Ovary (tissue), 7 donors: ENCODE measurements at regions not wholly inside any gene's neighbourhood (a gene's known extent, or its start where the extent isn't known, plus 50 kb on each side); places are given as distances from the start of the nearest gene placed in this dataset.

Source experiments
- DNase-seq, 5 donors: peaks; one replicate each; pipeline ENCODE4 v3.0.0-alpha.2; 2019 to 2020
- H3K27ac ChIP-seq, 2 donors: fragments of 200-600 bp; one replicate each; pipeline versions ENCODE4 v1.5.1 to v1.8.0; 2019 to 2022
- H3K27me3 ChIP-seq: fragments of 200-600 bp; one replicate; pipeline ENCODE4 v1.8.0; 2022
- H3K36me3 ChIP-seq: fragments of 200-600 bp; sonication (generic); one replicate; pipeline ENCODE4 v1.5.1; 2019
- H3K4me1 ChIP-seq: one replicate; pipeline ENCODE4 v1.8.1; 2013; ENCODE audit warnings: mild to moderate bottlenecking, moderate library complexity; ENCODE audit not compliant: insufficient read depth
- H3K4me3 ChIP-seq: fragments of 200-600 bp; sonication (generic); one replicate; pipeline ENCODE4 v1.5.1; 2017
- H3K9me3 ChIP-seq, 2 donors: fragments of 200-600 bp in 1 of 2; sonication (generic) in 1 of 2; one replicate each; pipeline versions ENCODE4 v1.5.1 to v1.8.1; 2013 to 2019; ENCODE audit warnings: mild to moderate bottlenecking in 1 of 2, moderate library complexity in 1 of 2
- EP300 ChIP-seq: sonication (generic); formaldehyde crosslinking; IDR thresholded peaks from one replicate; pipeline ENCODE4 v1.6.1; 2017; ENCODE audit warnings: antibody characterized with exemption
- POLR2A ChIP-seq: fragments of 450-650 bp; IDR thresholded peaks from one replicate; pipeline ENCODE4 v1.6.1; 2017; ENCODE audit warnings: antibody characterized with exemption, mild to moderate bottlenecking, moderate library complexity
- WGBS, 3 donors: extraction: QIAGEN DNeasy Blood & Tissue Kit in 1 of 3; methylation state at CpG; one replicate each; pipeline versions ENCODE4 v1.1.5 to v1.1.7; 2013 to 2017; 5-methylcytosine and 5-hydroxymethylcytosine counted together
- intact Hi-C, 4 donors: fragments of 100-400 bp; cut with DNase I; formaldehyde crosslinking; loops; one replicate each; pipeline versions ENCODE4 v1.11.0 to v1.15.1; 2022 to 2023
- TF ChIP-seq, protein P1 (sequence below), 3 donors: fragments of 450-650 bp in 2 of 3; fragments of 200-600 bp in 1 of 3; IDR thresholded peaks; one replicate each; pipeline versions ENCODE4 v1.5.1 to v1.8.0; 2016 to 2022; ENCODE audit warnings: antibody characterized with exemption in 3 of 3, mild to moderate bottlenecking in 1 of 3
- donor health status: DM: no; HTN: no; CAD: no; lungs with moderate emphysema.
- donor health status: DM: no; HTN: no; CAD: no.
- donor health status: Bipolar disorder and iron deficiency.
- donor health status: DM: no; HTN: no; CAD: no.
- donor health status: DM: yes; HTN: yes; CAD: no.

DNA sequence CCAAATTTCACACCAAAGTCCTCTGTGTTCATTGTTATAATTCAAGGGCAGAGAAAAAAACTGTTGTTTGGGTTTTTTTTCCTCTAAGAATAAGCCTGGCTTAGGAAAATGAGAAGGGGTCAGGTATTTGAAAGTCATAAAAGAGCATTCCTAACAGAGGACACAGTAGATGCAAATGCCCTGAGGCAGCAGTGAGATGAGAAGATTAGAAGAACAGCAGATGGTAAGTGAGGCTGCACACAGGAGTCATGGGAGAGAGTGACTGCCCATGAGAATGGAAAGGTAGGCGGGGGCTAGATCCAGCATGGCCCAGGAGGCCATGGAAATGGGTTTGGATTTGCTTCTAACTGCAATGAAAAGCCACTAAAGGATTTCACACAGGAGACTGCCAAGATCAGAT, 107.5 kb upstream of the RBPJ start:
- H3K27me3 ChIP-seq = no peaks in the 10 kb centered on the region

GRCh38 chr4:26214994-26215393, 105.8 kb upstream of the RBPJ start:
- DNase-seq = no peak
- Histone ChIP-seq H3K9me3 (no peaks in the 10 kb centered on the region), H3K4me3 (no peak overlapping the region), H3K27me3 (no peaks in the 10 kb centered on the region), H3K27ac (no peak overlapping the region), H3K4me1 (peaks cover 3% of the 10 kb centered on the region), H3K36me3 (no peaks in the 10 kb centered on the region)
- TF ChIP-seq, protein P1, sequence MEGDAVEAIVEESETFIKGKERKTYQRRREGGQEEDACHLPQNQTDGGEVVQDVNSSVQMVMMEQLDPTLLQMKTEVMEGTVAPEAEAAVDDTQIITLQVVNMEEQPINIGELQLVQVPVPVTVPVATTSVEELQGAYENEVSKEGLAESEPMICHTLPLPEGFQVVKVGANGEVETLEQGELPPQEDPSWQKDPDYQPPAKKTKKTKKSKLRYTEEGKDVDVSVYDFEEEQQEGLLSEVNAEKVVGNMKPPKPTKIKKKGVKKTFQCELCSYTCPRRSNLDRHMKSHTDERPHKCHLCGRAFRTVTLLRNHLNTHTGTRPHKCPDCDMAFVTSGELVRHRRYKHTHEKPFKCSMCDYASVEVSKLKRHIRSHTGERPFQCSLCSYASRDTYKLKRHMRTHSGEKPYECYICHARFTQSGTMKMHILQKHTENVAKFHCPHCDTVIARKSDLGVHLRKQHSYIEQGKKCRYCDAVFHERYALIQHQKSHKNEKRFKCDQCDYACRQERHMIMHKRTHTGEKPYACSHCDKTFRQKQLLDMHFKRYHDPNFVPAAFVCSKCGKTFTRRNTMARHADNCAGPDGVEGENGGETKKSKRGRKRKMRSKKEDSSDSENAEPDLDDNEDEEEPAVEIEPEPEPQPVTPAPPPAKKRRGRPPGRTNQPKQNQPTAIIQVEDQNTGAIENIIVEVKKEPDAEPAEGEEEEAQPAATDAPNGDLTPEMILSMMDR (IDR thresholded peaks at IDR 0.05) = no peak
- intact Hi-C loops = no loop called here

More for the DNA sequence above, 107.5 kb upstream of the RBPJ start:
- no peak for DNase-seq
- Histone ChIP-seq H3K36me3 (no peaks in the 10 kb centered on the region), H3K9me3 (no peaks in the 10 kb centered on the region), H3K27ac (no peak overlapping the region), H3K4me1 (peaks cover 3% of the 10 kb centered on the region), H3K4me3 (no peak overlapping the region)
- TF ChIP-seq, protein P1 (IDR thresholded peaks at IDR 0.05) = no peak
- TF ChIP-seq POLR2A (no peak), EP300 (no peak)
- 89 to 97% (median 96%) methylated on average over 1 of the region's 1 CpG for WGBS, 3 donors
- intact Hi-C loops = no loop called here

DNA sequence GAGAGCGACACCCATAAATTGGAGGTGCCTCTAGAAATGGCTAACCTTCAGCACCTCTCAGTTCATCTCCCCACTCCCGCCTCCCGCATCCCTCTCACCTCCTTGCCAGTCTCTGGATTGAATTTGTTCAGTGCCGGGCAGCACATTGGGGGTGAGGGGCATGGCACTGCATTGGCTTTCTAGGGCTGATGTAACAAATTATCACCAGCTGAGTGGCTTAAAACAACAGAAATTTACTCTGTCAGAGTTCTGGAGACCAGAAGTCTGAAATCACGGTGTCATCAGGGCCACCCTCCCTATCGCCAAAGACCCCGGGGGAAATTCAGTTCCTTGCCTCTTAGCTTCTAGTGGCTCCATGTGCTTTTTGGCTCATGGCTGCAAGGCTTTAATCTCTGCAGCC, 105.1 kb upstream of the RBPJ start:
- intact Hi-C loops = no loop called here
- WGBS, 3 donors = 75 to 94% (median 76%) methylated on average over 7 of the region's 7 CpGs
- TF ChIP-seq, protein P1 (IDR thresholded peaks at IDR 0.05) = no peak
- TF ChIP-seq POLR2A (no peak), EP300 (no peak)

DNA sequence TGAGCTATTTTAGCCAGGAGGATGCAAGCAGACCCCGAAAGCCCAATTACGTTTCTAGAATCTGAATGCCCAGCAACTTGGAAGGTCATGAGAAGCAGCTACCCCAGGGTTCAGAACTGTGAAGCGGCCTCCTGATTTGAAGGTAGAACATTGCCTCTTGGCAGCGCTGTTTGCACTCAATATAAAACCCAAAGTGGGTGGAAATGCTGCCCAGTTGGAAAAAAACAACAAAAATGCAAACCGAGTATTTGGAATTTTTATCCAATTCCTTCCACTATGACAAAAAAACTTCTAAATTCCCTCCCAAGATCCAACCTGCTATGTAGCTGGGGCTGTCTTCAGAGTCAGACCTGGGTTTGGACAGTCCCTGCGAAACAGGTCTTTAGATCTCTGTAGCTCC, 103.3 kb upstream of the RBPJ start:
- intact Hi-C loops = no loop called here
- Histone ChIP-seq H3K4me3 (no peak overlapping the region), H3K27ac (no peak overlapping the region), H3K4me1 (peaks cover 3% of the 10 kb centered on the region), H3K9me3 (no peaks in the 10 kb centered on the region), H3K27me3 (no peaks in the 10 kb centered on the region), H3K36me3 (no peaks in the 10 kb centered on the region)
- WGBS, 3 donors = 52 to 72% (median 53%) methylated on average over 6 of the region's 6 CpGs
- no peak for TF ChIP-seq POLR2A
- TF ChIP-seq EP300 = no peak
- TF ChIP-seq, protein P1 (IDR thresholded peaks at IDR 0.05) = no peak
- no peak for DNase-seq

More for the DNA sequence above, 105.1 kb upstream of the RBPJ start:
- Histone ChIP-seq H3K27ac (no peak overlapping the region), H3K36me3 (no peaks in the 10 kb centered on the region), H3K4me1 (peaks cover 3% of the 10 kb centered on the region), H3K4me3 (no peak overlapping the region), H3K9me3 (no peaks in the 10 kb centered on the region), H3K27me3 (no peaks in the 10 kb centered on the region)
- DNase-seq = no peak
